Esophagus squamous epithelium (tissue), 4 donors: ENCODE measurements at regions not wholly inside any gene's neighbourhood (a gene's known extent, or its start where the extent isn't known, plus 50 kb on each side); places are given as distances from the start of the nearest gene placed in this dataset.

Experiments
- CTCF ChIP-seq, 6 experiments: fragments of 450-650 bp in 4 of 6; fragments of 200-600 bp in 2 of 6; sonication (generic) in 2 of 6; IDR thresholded peaks; one replicate each; pipeline ENCODE4 v1.5.1; 2016 to 2019; ENCODE audit warnings: antibody characterized with exemption in 6 of 6, mild to moderate bottlenecking in 4 of 6, moderate library complexity in 4 of 6
- POLR2A ChIP-seq, 4 donors: fragments of 450-650 bp; IDR thresholded peaks; one replicate each; pipeline ENCODE4 v1.6.1; 2017; ENCODE audit warnings: antibody characterized with exemption in 4 of 4, mild to moderate bottlenecking in 4 of 4, moderate library complexity in 3 of 4

- TF ChIP-seq CTCF (IDR thresholded peaks at IDR 0.05) (no peak), POLR2A (IDR thresholded peaks at IDR 0.05) (no peak)
These were observed 52.6 kb downstream of the RGS12 start for GRCh38 chr4:3345384-3345783.
